Osteoblast (primary cell): ENCODE measurements at regions not wholly inside any gene's neighbourhood (a gene's known extent, or its start where the extent isn't known, plus 50 kb on each side); places are given as distances from the start of the nearest gene placed in this dataset.

Source experiments
- DNase-seq: peaks from one replicate; pipeline ENCODE4 v3.0.0; 2011; ENCODE audit warnings: low spot score, mixed read lengths; ENCODE audit not compliant: insufficient read length; ENCODE audit errors: missing footprints
- H2AFZ ChIP-seq: 2 replicates; pipeline ENCODE4 v1.6.0; 2011; ENCODE audit warnings: mild to moderate bottlenecking, low read length
- H3K27ac ChIP-seq: 2 replicates; pipeline ENCODE4 v1.5.1; 2011; ENCODE audit warnings: mild to moderate bottlenecking, low read depth, low read length, moderate library complexity
- H3K27me3 ChIP-seq: 2 replicates; pipeline ENCODE4 v1.6.0; 2012; ENCODE audit warnings: mild to moderate bottlenecking, control low read depth, inconsistent platforms, low read length, moderate library complexity; ENCODE audit not compliant: insufficient read depth
- H3K36me3 ChIP-seq: 2 replicates; pipeline ENCODE4 v1.5.1; 2011; ENCODE audit warnings: mild to moderate bottlenecking, low read length, control low read depth, moderate library complexity; ENCODE audit not compliant: insufficient read depth
- H3K4me1 ChIP-seq: 2 replicates; pipeline ENCODE4 v1.5.1; 2011; ENCODE audit warnings: mild to moderate bottlenecking, low read length, control low read depth, moderate library complexity; ENCODE audit not compliant: insufficient read depth
- H3K4me2 ChIP-seq: 2 replicates; pipeline ENCODE4 v1.6.0; 2011; ENCODE audit warnings: mild to moderate bottlenecking, low read length; ENCODE audit not compliant: insufficient read depth
- H3K4me3 ChIP-seq: fragments of 200-600 bp; sonication (generic); 3 replicates; pipeline ENCODE4 v1.5.1; 2012; ENCODE audit warnings: mild to moderate bottlenecking, low read length, inconsistent platforms; ENCODE audit not compliant: insufficient read depth
- H3K79me2 ChIP-seq: 2 replicates; pipeline ENCODE4 v1.6.0; 2012; ENCODE audit warnings: mild to moderate bottlenecking, low read length, control low read depth, inconsistent platforms; ENCODE audit not compliant: insufficient read depth
- H3K9me3 ChIP-seq: 2 replicates; pipeline ENCODE4 v1.5.1; 2011; ENCODE audit warnings: low read depth, low read length, control low read depth
- H4K20me1 ChIP-seq: 2 replicates; pipeline ENCODE4 v1.6.0; 2012; ENCODE audit warnings: mild to moderate bottlenecking, low read length, control low read depth; ENCODE audit not compliant: insufficient read depth
- TF ChIP-seq, protein P1 (sequence below): IDR thresholded peaks from 2 replicates; pipeline ENCODE4 v1.5.1; 2011; ENCODE audit warnings: mild to moderate bottlenecking, low read depth, low read length, moderate library complexity; ENCODE audit errors: extremely low read depth

DNA sequence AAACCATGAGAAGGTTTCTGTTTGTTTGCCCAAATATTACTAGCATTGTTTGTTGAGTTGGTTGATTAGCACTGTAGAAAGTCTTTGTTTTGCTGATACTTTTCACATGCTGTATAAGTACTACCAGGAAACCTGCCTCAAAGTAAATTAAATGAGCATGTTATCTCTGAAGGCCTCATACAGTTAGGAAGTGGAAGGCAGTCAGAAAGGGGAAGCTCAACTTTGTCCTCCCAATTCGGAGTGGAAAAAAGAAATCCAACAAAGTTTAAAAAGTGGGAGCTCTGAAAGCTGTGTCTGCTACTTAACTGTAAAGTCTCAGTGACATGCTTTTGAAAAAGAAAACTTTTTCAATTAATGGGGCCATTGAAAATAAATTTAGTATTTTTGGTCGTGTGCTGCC is 188.3 kb upstream of the BLID start:
- Histone ChIP-seq H3K27me3 (peaks cover 54% of the 10 kb centered on the region), H3K79me2 (no peaks in the 10 kb centered on the region), H3K4me1 (no peaks in the 10 kb centered on the region)

DNA sequence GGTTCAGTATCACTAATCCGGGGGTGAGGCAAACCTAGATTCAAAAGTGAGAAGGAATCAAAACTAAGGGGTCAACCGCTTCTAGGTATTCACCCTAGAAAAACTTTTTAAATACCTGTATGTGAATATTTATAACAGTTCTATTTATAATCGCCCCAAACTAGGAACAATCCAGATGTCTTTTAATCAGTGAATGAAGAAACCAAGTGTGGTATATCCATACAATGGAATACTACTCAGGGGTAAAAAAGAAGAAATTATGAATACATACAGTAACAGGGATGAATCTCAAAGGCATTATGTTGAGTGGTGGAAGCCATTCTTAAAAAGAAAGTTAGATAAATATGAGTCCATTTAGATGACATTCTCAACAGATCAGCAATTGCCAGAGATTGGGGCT is 178.0 kb upstream of the BLID start:
- no peaks in the 10 kb centered on the region for H3K36me3 ChIP-seq
- H3K9me3 ChIP-seq, result peaks cover 2% of the 10 kb centered on the region
- TF ChIP-seq, protein P1, sequence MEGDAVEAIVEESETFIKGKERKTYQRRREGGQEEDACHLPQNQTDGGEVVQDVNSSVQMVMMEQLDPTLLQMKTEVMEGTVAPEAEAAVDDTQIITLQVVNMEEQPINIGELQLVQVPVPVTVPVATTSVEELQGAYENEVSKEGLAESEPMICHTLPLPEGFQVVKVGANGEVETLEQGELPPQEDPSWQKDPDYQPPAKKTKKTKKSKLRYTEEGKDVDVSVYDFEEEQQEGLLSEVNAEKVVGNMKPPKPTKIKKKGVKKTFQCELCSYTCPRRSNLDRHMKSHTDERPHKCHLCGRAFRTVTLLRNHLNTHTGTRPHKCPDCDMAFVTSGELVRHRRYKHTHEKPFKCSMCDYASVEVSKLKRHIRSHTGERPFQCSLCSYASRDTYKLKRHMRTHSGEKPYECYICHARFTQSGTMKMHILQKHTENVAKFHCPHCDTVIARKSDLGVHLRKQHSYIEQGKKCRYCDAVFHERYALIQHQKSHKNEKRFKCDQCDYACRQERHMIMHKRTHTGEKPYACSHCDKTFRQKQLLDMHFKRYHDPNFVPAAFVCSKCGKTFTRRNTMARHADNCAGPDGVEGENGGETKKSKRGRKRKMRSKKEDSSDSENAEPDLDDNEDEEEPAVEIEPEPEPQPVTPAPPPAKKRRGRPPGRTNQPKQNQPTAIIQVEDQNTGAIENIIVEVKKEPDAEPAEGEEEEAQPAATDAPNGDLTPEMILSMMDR, result no peak
- H3K4me1 ChIP-seq, result no peaks in the 10 kb centered on the region
- no peaks in the 10 kb centered on the region for H4K20me1 ChIP-seq
- H2AFZ ChIP-seq, result no peak overlapping the region
- H3K4me3 ChIP-seq, result no peak overlapping the region
- no peak for DNase-seq
- H3K27ac ChIP-seq, result no peak overlapping the region
- no peak overlapping the region for H3K4me2 ChIP-seq
- H3K79me2 ChIP-seq, result no peaks in the 10 kb centered on the region
- H3K27me3 ChIP-seq, result peaks cover 15% of the 10 kb centered on the region

More for the DNA sequence above, 188.3 kb upstream of the BLID start:
- TF ChIP-seq, protein P1, result no peak
- H3K4me3 ChIP-seq, result no peak overlapping the region
- no peak for DNase-seq
- H3K27ac ChIP-seq, result no peak overlapping the region
- H2AFZ ChIP-seq, result no peak overlapping the region
- no peaks in the 10 kb centered on the region for H3K36me3 ChIP-seq
- no peak overlapping the region for H3K4me2 ChIP-seq
- H4K20me1 ChIP-seq, result no peaks in the 10 kb centered on the region
- no peaks in the 10 kb centered on the region for H3K9me3 ChIP-seq

DNA sequence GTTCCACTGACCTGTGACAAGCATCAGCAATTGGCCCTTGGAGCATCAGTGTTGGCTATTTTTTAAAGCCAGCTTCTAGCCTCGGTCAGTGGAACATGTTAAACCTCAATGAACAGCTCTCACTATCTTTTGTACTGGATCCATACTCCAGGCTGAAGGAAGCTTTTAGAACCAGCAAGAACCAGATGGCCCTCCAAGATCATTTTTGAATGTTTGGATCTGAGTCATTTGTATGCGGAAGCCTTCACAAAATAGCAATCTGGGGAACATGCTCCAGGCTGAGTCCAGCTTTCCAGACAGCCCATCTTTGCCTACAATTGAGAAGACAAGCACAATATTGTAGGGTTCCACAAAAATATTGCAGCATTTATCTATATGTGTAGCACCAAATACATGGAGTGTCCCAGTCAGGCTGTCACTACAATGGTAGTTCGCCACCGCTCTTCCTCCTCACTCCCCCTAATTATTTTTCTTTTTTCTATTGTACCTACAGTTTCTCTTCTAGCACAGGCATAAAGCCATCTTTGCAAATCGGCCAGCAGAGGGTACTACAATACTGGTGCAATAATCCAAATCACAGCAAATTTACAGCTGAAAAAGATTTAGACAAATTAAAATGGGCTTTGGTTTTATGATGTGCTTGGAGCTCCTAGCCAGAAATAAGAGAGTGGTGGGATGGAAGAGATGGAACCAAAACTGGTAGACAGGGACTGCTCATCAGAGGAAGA is 177.4 kb upstream of the BLID start:
- H3K9me3 ChIP-seq, result peaks cover 2% of the 10 kb centered on the region
- H3K4me3 ChIP-seq, result no peak overlapping the region
- no peak overlapping the region for H2AFZ ChIP-seq
- H4K20me1 ChIP-seq, result no peaks in the 10 kb centered on the region
- peaks cover 15% of the 10 kb centered on the region for H3K27me3 ChIP-seq
- no peak overlapping the region for H3K27ac ChIP-seq
- DNase-seq, result no peak
- H3K79me2 ChIP-seq, result no peaks in the 10 kb centered on the region
- H3K4me1 ChIP-seq, result no peaks in the 10 kb centered on the region
- TF ChIP-seq, protein P1, result peak; percentile 32
- H3K36me3 ChIP-seq, result no peaks in the 10 kb centered on the region
- H3K4me2 ChIP-seq, result no peak overlapping the region

DNA sequence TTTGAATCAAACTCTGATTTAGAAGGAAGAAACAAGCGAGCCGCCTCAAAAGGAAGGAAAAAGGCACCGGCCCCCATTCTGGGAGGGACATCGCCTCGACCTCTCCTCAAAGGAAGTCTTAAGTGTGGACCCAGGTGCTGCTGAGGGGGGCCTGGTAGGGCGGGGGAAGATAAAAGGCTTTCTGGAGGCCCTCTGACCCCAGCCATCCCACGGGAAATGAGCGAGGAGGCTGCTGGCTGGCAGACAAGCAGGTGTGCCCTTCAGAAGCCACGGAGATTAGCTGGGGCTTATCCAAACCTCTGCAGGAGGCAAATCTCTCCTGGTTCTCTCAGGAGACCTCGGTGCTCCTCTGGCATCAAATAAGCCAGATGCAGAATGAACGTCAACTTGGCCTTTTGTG is 171.4 kb upstream of the BLID start:
- H3K4me1 ChIP-seq, result no peaks in the 10 kb centered on the region
- no peak overlapping the region for H3K4me3 ChIP-seq
- H3K4me2 ChIP-seq, result no peak overlapping the region
- H3K27ac ChIP-seq, result no peak overlapping the region
- DNase-seq, result no peak
- H3K9me3 ChIP-seq, result no peaks in the 10 kb centered on the region
- no peaks in the 10 kb centered on the region for H3K36me3 ChIP-seq
- H2AFZ ChIP-seq, result no peak overlapping the region
- H3K79me2 ChIP-seq, result no peaks in the 10 kb centered on the region
- no peaks in the 10 kb centered on the region for H4K20me1 ChIP-seq
- TF ChIP-seq, protein P1, result no peak
- peaks cover 24% of the 10 kb centered on the region for H3K27me3 ChIP-seq
